RPMI7951 (cell line): ENCODE measurements at regions not wholly inside any gene's neighbourhood (a gene's known extent, or its start where the extent isn't known, plus 50 kb on each side); places are given as distances from the start of the nearest gene placed in this dataset.

Source experiments
- DNase-seq: peaks from one replicate; pipeline ENCODE4 v3.0.0-alpha.2; 2012; ENCODE audit warnings: low read depth

GRCh38 chr12:65517656-65518210 lies 239.2 kb downstream of the MSRB3 start:
- DNase-seq: peak; percentile 22

- peak; percentile 81 for DNase-seq
Measured at GRCh38 chr12:65518771-65519170, 240.3 kb downstream of the MSRB3 start.

- no peak for DNase-seq
Measured at GRCh38 chr12:65520658-65521057, 242.2 kb downstream of the MSRB3 start.

- DNase-seq: peak; percentile 83
Measured at GRCh38 chr12:65522956-65523860, 244.7 kb downstream of the MSRB3 start.

GRCh38 chr12:65524666-65525065 lies 246.2 kb downstream of the MSRB3 start:
- peak; percentile 94 for DNase-seq

- peak; percentile 92 for DNase-seq
Measured at GRCh38 chr12:65525491-65526141, 247.1 kb downstream of the MSRB3 start.

GRCh38 chr12:65526311-65526710 lies 247.8 kb downstream of the MSRB3 start:
- peak; percentile 92 for DNase-seq

- DNase-seq: no peak
Measured at GRCh38 chr12:65528127-65528526, 249.6 kb downstream of the MSRB3 start.

- DNase-seq: no peak
Measured at GRCh38 chr12:65529106-65529505, 250.6 kb downstream of the MSRB3 start.

- DNase-seq: peak; percentile 80
Measured at GRCh38 chr12:65529771-65530435, 251.4 kb downstream of the MSRB3 start.

- DNase-seq: peak; percentile 21
Measured at GRCh38 chr12:65532162-65532561, 253.7 kb downstream of the MSRB3 start.

GRCh38 chr12:65532764-65533163 lies 254.3 kb downstream of the MSRB3 start:
- DNase-seq: peak; percentile 98

- peak; percentile 71 for DNase-seq
Measured at GRCh38 chr12:65533177-65533883, 254.8 kb downstream of the MSRB3 start.

GRCh38 chr12:65534238-65534841 lies 255.9 kb downstream of the MSRB3 start:
- no peak for DNase-seq

GRCh38 chr12:65535946-65536345 lies 257.5 kb downstream of the MSRB3 start:
- peak; percentile 37 for DNase-seq

GRCh38 chr12:65536351-65536750 lies 257.9 kb downstream of the MSRB3 start:
- DNase-seq: no peak

- DNase-seq: peak; percentile 100
Measured at GRCh38 chr12:65536876-65537681, 258.6 kb downstream of the MSRB3 start.

GRCh38 chr12:65537978-65538377 lies 259.5 kb downstream of the MSRB3 start:
- peak; percentile 63 for DNase-seq

- no peak for DNase-seq
Measured at GRCh38 chr12:65539023-65539422, 260.5 kb downstream of the MSRB3 start.

GRCh38 chr12:65540140-65540539 lies 261.7 kb downstream of the MSRB3 start:
- DNase-seq: no peak
